Mesenchymal stem cell (in vitro differentiated cells and primary cell): ENCODE measurements at regions not wholly inside any gene's neighbourhood (a gene's known extent, or its start where the extent isn't known, plus 50 kb on each side); places are given as distances from the start of the nearest gene placed in this dataset.

Experiments
- DNase-seq: peaks from one replicate; pipeline ENCODE4 v3.0.0-alpha.2; 2013
- H2AFZ ChIP-seq: one replicate; pipeline ENCODE4 v1.6.1; 2013; ENCODE audit warnings: low read depth, mild to moderate bottlenecking, control low read depth, inconsistent platforms, low read length, moderate library complexity
- H2AK5ac ChIP-seq: 2 replicates; pipeline ENCODE4 v1.6.1; 2013; ENCODE audit warnings: low read length, moderate library complexity, mild to moderate bottlenecking, inconsistent platforms; ENCODE audit not compliant: severe bottlenecking
- H2BK120ac ChIP-seq: one replicate; pipeline ENCODE4 v1.6.1; 2013; ENCODE audit warnings: low read depth, mild to moderate bottlenecking, inconsistent platforms, low read length, moderate library complexity
- H2BK12ac ChIP-seq, 2 experiments: one replicate each; pipeline ENCODE4 v1.6.1; 2013; ENCODE audit warnings: inconsistent platforms in 2 of 2, low read length in 2 of 2, mild to moderate bottlenecking in 2 of 2, moderate library complexity in 2 of 2, control low read depth in 1 of 2
- H2BK15ac ChIP-seq: one replicate; pipeline ENCODE4 v1.6.1; 2013; ENCODE audit warnings: mild to moderate bottlenecking, low read depth, inconsistent platforms; ENCODE audit not compliant: poor library complexity, severe bottlenecking
- H2BK5ac ChIP-seq: 2 replicates; pipeline ENCODE4 v1.6.1; 2013; ENCODE audit warnings: low read depth, mild to moderate bottlenecking, low read length, control low read depth, inconsistent platforms; ENCODE audit not compliant: poor library complexity, severe bottlenecking
- H3K14ac ChIP-seq, 2 experiments: one replicate each; pipeline ENCODE4 v1.6.1; 2013; ENCODE audit warnings: inconsistent platforms in 2 of 2, low read length in 2 of 2, control low read depth in 1 of 2, mild to moderate bottlenecking in 1 of 2, moderate library complexity in 1 of 2
- H3K18ac ChIP-seq, 2 experiments: one replicate each; pipeline ENCODE4 v1.6.1; 2013; ENCODE audit warnings: inconsistent platforms in 2 of 2, low read length in 2 of 2, control low read depth in 1 of 2, low read depth in 1 of 2, mild to moderate bottlenecking in 1 of 2
- H3K23ac ChIP-seq, 2 experiments: one replicate each; pipeline ENCODE4 v1.6.1; 2013; ENCODE audit warnings: inconsistent platforms in 2 of 2, low read length in 2 of 2, mild to moderate bottlenecking in 2 of 2, moderate library complexity in 2 of 2, control low read depth in 1 of 2
- H3K27ac ChIP-seq: 2 replicates; pipeline ENCODE4 v1.5.1; 2013; ENCODE audit warnings: mild to moderate bottlenecking, moderate library complexity, low read length, control low read depth, inconsistent platforms; ENCODE audit not compliant: poor library complexity, severe bottlenecking
- H3K27me3 ChIP-seq, 2 experiments: 2 replicates each; pipeline versions ENCODE4 v1.6.1 to v1.7.0; 2013; ENCODE audit warnings: low read length in 2 of 2, mild to moderate bottlenecking in 2 of 2, moderate library complexity in 2 of 2, control low read depth in 1 of 2, inconsistent platforms in 1 of 2; ENCODE audit not compliant: control insufficient read depth in 1 of 2, insufficient read depth in 1 of 2
- H3K36me3 ChIP-seq, 2 experiments: 2 replicates each; pipeline versions ENCODE4 v1.6.1 to v1.7.0; 2013; ENCODE audit warnings: low read length in 2 of 2, control low read depth in 1 of 2, inconsistent platforms in 1 of 2, low read depth in 1 of 2, mild to moderate bottlenecking in 1 of 2; ENCODE audit not compliant: insufficient read depth in 2 of 2, control insufficient read depth in 1 of 2
- H3K4ac ChIP-seq, 2 experiments: one replicate each; pipeline ENCODE4 v1.6.1; 2013; ENCODE audit warnings: inconsistent platforms in 2 of 2, low read length in 2 of 2, mild to moderate bottlenecking in 2 of 2, moderate library complexity in 2 of 2, control low read depth in 1 of 2, low read depth in 1 of 2
- H3K4me1 ChIP-seq: 2 replicates; pipeline ENCODE4 v1.6.1; 2013; ENCODE audit warnings: low read depth, low read length, control low read depth; ENCODE audit not compliant: control insufficient read depth, insufficient read depth
- H3K4me2 ChIP-seq: 2 replicates; pipeline ENCODE4 v1.6.1; 2013; ENCODE audit warnings: low read length, mild to moderate bottlenecking, inconsistent platforms; ENCODE audit not compliant: poor library complexity, severe bottlenecking
- H3K4me3 ChIP-seq, 2 experiments: 2 replicates each; pipeline versions ENCODE4 v1.5.1 to v1.7.0; 2013; ENCODE audit warnings: low read length in 2 of 2, mild to moderate bottlenecking in 2 of 2, control low read depth in 1 of 2, low read depth in 1 of 2; ENCODE audit not compliant: insufficient read depth in 1 of 2
- H3K79me1 ChIP-seq: replicated peaks from 2 replicates; pipeline ENCODE4 v1.6.1; 2013; ENCODE audit warnings: mild to moderate bottlenecking, control low read depth, low read length, inconsistent platforms; ENCODE audit not compliant: poor library complexity, severe bottlenecking
- H3K9ac ChIP-seq: 2 replicates; pipeline ENCODE4 v1.7.0; 2013; ENCODE audit warnings: mild to moderate bottlenecking, low read length, moderate library complexity
- H3K9me3 ChIP-seq: 2 replicates; pipeline ENCODE4 v1.7.0; 2013; ENCODE audit warnings: mild to moderate bottlenecking, low read length; ENCODE audit not compliant: control insufficient read depth
- H4K8ac ChIP-seq: one replicate; pipeline ENCODE4 v1.6.1; 2013; ENCODE audit warnings: inconsistent platforms, mild to moderate bottlenecking, low read length, moderate library complexity
- H4K91ac ChIP-seq: one replicate; pipeline ENCODE4 v1.6.1; 2013; ENCODE audit warnings: mild to moderate bottlenecking, low read length, inconsistent platforms
- WGBS: methylation state at CpG from one replicate; pipeline ENCODE4 v1.1.7; 2013; ENCODE audit warnings: mixed read lengths; 5-methylcytosine and 5-hydroxymethylcytosine counted together

- Histone ChIP-seq H3K9me3 (no peaks in the 10 kb centered on the region), H3K18ac (no peak overlapping the region), H2BK12ac (no peak overlapping the region), H3K27me3 (no peaks in the 10 kb centered on the region), H2BK5ac (no peak overlapping the region), H3K79me1 (no peaks in the 10 kb centered on the region), H3K4me1 (no peaks in the 10 kb centered on the region), H3K4me2 (no peak overlapping the region), H2AK5ac (no peak overlapping the region), H3K23ac (no peak overlapping the region), H3K36me3 (no peaks in the 10 kb centered on the region), H3K9ac (no peak overlapping the region), H2BK15ac (no peak overlapping the region), H2AFZ (no peak overlapping the region), H3K4me3 (no peak overlapping the region), H2BK120ac (no peak overlapping the region), H3K14ac (no peak overlapping the region), H4K8ac (no peak overlapping the region), H3K4ac (no peak overlapping the region), H4K91ac (no peak overlapping the region), H3K27ac (no peak overlapping the region)
- DNase-seq: no peak
- WGBS: no CpG with 5 or more reads among the region's 1 CpG
Measured at GRCh38 chr2:57615855-57616556, 430.6 kb upstream of the VRK2 start.

- WGBS: 80% methylated on average over 1 of the region's 3 CpGs
- no peak for DNase-seq
Measured at GRCh38 chr2:57617318-57617717, 429.3 kb upstream of the VRK2 start.

GRCh38 chr2:57621122-57621663 lies 425.4 kb upstream of the VRK2 start:
- Histone ChIP-seq H2BK120ac (no peak overlapping the region), H2BK5ac (no peak overlapping the region), H3K27ac (no peak overlapping the region), H3K9me3 (peaks cover 2% of the 10 kb centered on the region), H3K14ac (no peak overlapping the region), H3K18ac (no peak overlapping the region), H3K27me3 (no peaks in the 10 kb centered on the region), H4K8ac (no peak overlapping the region), H3K4me2 (no peak overlapping the region), H2BK15ac (no peak overlapping the region), H3K4me3 (no peak overlapping the region), H2BK12ac (no peak overlapping the region), H3K79me1 (no peaks in the 10 kb centered on the region), H3K9ac (no peak overlapping the region), H3K36me3 (no peaks in the 10 kb centered on the region), H3K4me1 (no peaks in the 10 kb centered on the region), H3K4ac (no peak overlapping the region), H3K23ac (no peak overlapping the region), H2AFZ (no peak overlapping the region), H2AK5ac (no peak overlapping the region), H4K91ac (no peak overlapping the region)
- 88% methylated on average over 1 of the region's 2 CpGs for WGBS
- DNase-seq: no peak

More at GRCh38 chr2:57617318-57617717, 429.3 kb upstream of the VRK2 start:
- Histone ChIP-seq H2BK5ac (no peak overlapping the region), H3K27ac (no peak overlapping the region), H4K91ac (no peak overlapping the region), H3K4me2 (no peak overlapping the region), H3K23ac (no peak overlapping the region), H4K8ac (no peak overlapping the region), H3K4me3 (no peak overlapping the region), H2BK120ac (no peak overlapping the region), H3K9me3 (no peaks in the 10 kb centered on the region), H3K18ac (no peak overlapping the region), H2AFZ (no peak overlapping the region), H3K27me3 (no peaks in the 10 kb centered on the region), H3K4ac (no peak overlapping the region), H3K36me3 (no peaks in the 10 kb centered on the region), H2BK12ac (no peak overlapping the region), H3K9ac (no peak overlapping the region), H2AK5ac (no peak overlapping the region), H3K4me1 (no peaks in the 10 kb centered on the region), H3K79me1 (no peaks in the 10 kb centered on the region), H2BK15ac (no peak overlapping the region), H3K14ac (no peak overlapping the region)

- Histone ChIP-seq H3K4ac (no peak overlapping the region), H2BK120ac (no peak overlapping the region), H4K8ac (no peak overlapping the region), H3K4me2 (no peak overlapping the region), H2BK5ac (no peak overlapping the region), H3K9me3 (peaks cover 2% of the 10 kb centered on the region), H2AFZ (no peak overlapping the region), H3K4me3 (no peak overlapping the region), H2BK12ac (no peak overlapping the region), H3K4me1 (no peaks in the 10 kb centered on the region), H3K9ac (no peak overlapping the region), H2BK15ac (no peak overlapping the region), H4K91ac (no peak overlapping the region), H3K27me3 (no peaks in the 10 kb centered on the region), H3K79me1 (no peaks in the 10 kb centered on the region), H3K14ac (no peak overlapping the region), H2AK5ac (no peak overlapping the region), H3K36me3 (no peaks in the 10 kb centered on the region), H3K27ac (no peak overlapping the region), H3K18ac (no peak overlapping the region), H3K23ac (no peak overlapping the region)
- no peak for DNase-seq
- no CpG with 5 or more reads among the region's 1 CpG for WGBS
Measured at GRCh38 chr2:57622009-57622408, 424.6 kb upstream of the VRK2 start.
